CD4-positive, alpha-beta memory T cell (primary cell): ENCODE measurements at regions not wholly inside any gene's neighbourhood (a gene's known extent, or its start where the extent isn't known, plus 50 kb on each side); places are given as distances from the start of the nearest gene placed in this dataset.
A peak's percentile ranks its signal among the peaks of the same experiment; 100 is the strongest.

Source experiments
- CTCF ChIA-PET: fragments of 350-600 bp; sonication (Branson Sonifier 250); formaldehyde crosslinking; loops from one replicate; lab custom pipeline; 2021; ENCODE audit warnings: inconsistent platforms; ENCODE audit not compliant: partially characterized antibody; lab: Charles Lee
- POLR2A ChIA-PET: fragments of 350-600 bp; sonication (Branson Sonifier 250); formaldehyde crosslinking; loops from one replicate; lab custom pipeline; 2021; ENCODE audit not compliant: partially characterized antibody; lab: Charles Lee
- DNase-seq, 5 donors: peaks; one replicate each; pipeline versions ENCODE4 v3.0.0 to v3.0.0-alpha.2; 2020 to 2022; ENCODE audit warnings: mixed read lengths in 1 of 5
- H3K27ac ChIP-seq: one replicate; pipeline ENCODE4 v1.7.0; 2013; ENCODE audit warnings: low read depth, low read length
- H3K27me3 ChIP-seq: 2 replicates; pipeline ENCODE4 v1.7.0; 2013; ENCODE audit warnings: mild to moderate bottlenecking, low read length, moderate library complexity; ENCODE audit not compliant: insufficient read depth
- H3K36me3 ChIP-seq: 2 replicates; pipeline ENCODE4 v1.7.0; 2013; ENCODE audit warnings: mild to moderate bottlenecking, low read length, moderate library complexity; ENCODE audit not compliant: insufficient read depth
- H3K4me1 ChIP-seq: 2 replicates; pipeline ENCODE4 v1.7.0; 2013; ENCODE audit warnings: mild to moderate bottlenecking, low read length, moderate library complexity; ENCODE audit not compliant: insufficient read depth
- H3K4me3 ChIP-seq, 2 donors: one replicate each; pipeline ENCODE4 v1.7.0; 2013; ENCODE audit warnings: low read length in 2 of 2, mild to moderate bottlenecking in 1 of 2
- H3K9me3 ChIP-seq, 2 donors: one replicate each; pipeline ENCODE4 v1.7.0; 2013; ENCODE audit warnings: low read length in 2 of 2, control low read depth in 1 of 2; ENCODE audit not compliant: control insufficient read depth in 1 of 2
- H3K27ac Mint-ChIP-seq, 7 donors: one replicate each; pipeline ENCODE4 v1.8.0; 2020 to 2021; ENCODE audit warnings: mixed read lengths in 7 of 7, mild to moderate bottlenecking in 6 of 7, inconsistent platforms in 3 of 7, moderate library complexity in 3 of 7
- H3K27me3 Mint-ChIP-seq, 2 donors: one replicate each; pipeline ENCODE4 v1.8.0; 2020 to 2021; ENCODE audit warnings: mixed read lengths in 2 of 2
- H3K36me3 Mint-ChIP-seq, 2 donors: one replicate each; pipeline ENCODE4 v1.8.0; 2020 to 2021; ENCODE audit warnings: mixed read lengths in 2 of 2, inconsistent platforms in 1 of 2, mild to moderate bottlenecking in 1 of 2
- H3K4me1 Mint-ChIP-seq, 4 donors: one replicate each; pipeline ENCODE4 v1.8.0; 2020 to 2021; ENCODE audit warnings: mixed read lengths in 4 of 4, mild to moderate bottlenecking in 1 of 4
- H3K4me3 Mint-ChIP-seq, 8 donors: one replicate each; pipeline ENCODE4 v1.8.0; 2020 to 2021; ENCODE audit warnings: mixed read lengths in 8 of 8, mild to moderate bottlenecking in 7 of 8, moderate library complexity in 6 of 8, inconsistent platforms in 3 of 8
- H3K9me3 Mint-ChIP-seq, 8 donors: one replicate each; pipeline ENCODE4 v1.8.0; 2020 to 2021; ENCODE audit warnings: mixed read lengths in 8 of 8, mild to moderate bottlenecking in 5 of 8, inconsistent platforms in 3 of 8, moderate library complexity in 1 of 8
- intact Hi-C: fragments of 100-400 bp; cut with micrococcal nuclease; formaldehyde crosslinking; loops from one replicate; pipeline ENCODE4 v1.15.1; 2023

GRCh38 chr1:234879147-234880080 lies 249.2 kb downstream of the TOMM20 start:
- Mint-ChIP-seq H3K4me3 (no peak overlapping the region), H3K4me1 (peaks cover 9 to 16% (median 12%) of the 10 kb centered on the region in 4 donors), H3K27me3 (no peaks in the 10 kb centered on the region), H3K9me3 (peaks cover 0 to 3% (median 0%) of the 10 kb centered on the region in 8 donors), H3K27ac (no peak overlapping the region), H3K36me3 (no peaks in the 10 kb centered on the region)
- Histone ChIP-seq H3K4me1 (peaks cover 7% of the 10 kb centered on the region), H3K9me3 (no peaks in the 10 kb centered on the region), H3K27me3 (no peaks in the 10 kb centered on the region), H3K4me3 (no peak overlapping the region), H3K27ac (no peak overlapping the region), H3K36me3 (no peaks in the 10 kb centered on the region)
- no peak for DNase-seq
- ChIA-PET CTCF (interaction anchor here (1.7 kb wide), 1 partner anchor 33 kb away, joined by 4 read pairs; no protein-coding TSS in a partner anchor), POLR2A (no interaction called here)
- intact Hi-C loops: no loop called here

GRCh38 chr1:234878288-234878687 lies 250.3 kb downstream of the TOMM20 start:
- H3K36me3 Mint-ChIP-seq: no peaks in the 10 kb centered on the region
- Histone ChIP-seq H3K27ac (no peak overlapping the region), H3K27me3 (no peaks in the 10 kb centered on the region), H3K4me3 (no peak overlapping the region), H3K4me1 (peaks cover 7% of the 10 kb centered on the region), H3K36me3 (no peaks in the 10 kb centered on the region), H3K9me3 (no peaks in the 10 kb centered on the region)
- DNase-seq: no peak
- H3K9me3 Mint-ChIP-seq: peaks cover 0 to 2% (median 0%) of the 10 kb centered on the region in 8 donors
- POLR2A ChIA-PET: no interaction called here
- CTCF ChIA-PET: interaction anchor here (1.7 kb wide), 1 partner anchor 34 kb away, joined by 4 read pairs; no protein-coding TSS in a partner anchor
- H3K27me3 Mint-ChIP-seq: no peaks in the 10 kb centered on the region
- H3K4me1 Mint-ChIP-seq: peaks cover 9 to 16% (median 12%) of the 10 kb centered on the region in 4 donors
- no peak overlapping the region for H3K27ac Mint-ChIP-seq
- no peak overlapping the region for H3K4me3 Mint-ChIP-seq
- intact Hi-C loops: no loop called here

- H3K4me3 ChIP-seq: no peak overlapping the region
- H3K27me3 ChIP-seq: no peaks in the 10 kb centered on the region
- peaks cover 7% of the 10 kb centered on the region for H3K4me1 ChIP-seq
- intact Hi-C loops: loop anchor here (1.0 kb wide), 1 partner anchor 279 kb away; no protein-coding TSS in a partner anchor
- H3K27me3 Mint-ChIP-seq: no peaks in the 10 kb centered on the region
- H3K27ac Mint-ChIP-seq: no peak overlapping the region
- no peak overlapping the region for H3K4me3 Mint-ChIP-seq
- DNase-seq: no peak
- H3K9me3 ChIP-seq: no peaks in the 10 kb centered on the region
- ChIA-PET CTCF (interaction anchor here (1.7 kb wide), 1 partner anchor 34 kb away, joined by 4 read pairs; no protein-coding TSS in a partner anchor), POLR2A (no interaction called here)
- H3K36me3 ChIP-seq: no peaks in the 10 kb centered on the region
- H3K9me3 Mint-ChIP-seq: no peaks in the 10 kb centered on the region
- H3K27ac ChIP-seq: no peak overlapping the region
- no peaks in the 10 kb centered on the region for H3K36me3 Mint-ChIP-seq
- peaks cover 9 to 14% (median 12%) of the 10 kb centered on the region in 4 donors for H3K4me1 Mint-ChIP-seq
Observed at GRCh38 chr1:234877761-234878160, 250.9 kb downstream of the TOMM20 start.

GRCh38 chr1:234875953-234876855 lies 252.4 kb downstream of the TOMM20 start:
- H3K36me3 ChIP-seq: no peaks in the 10 kb centered on the region
- DNase-seq: no peak
- Mint-ChIP-seq H3K9me3 (no peaks in the 10 kb centered on the region), H3K4me1 (peaks cover 0 to 8% (median 4%) of the 10 kb centered on the region in 4 donors), H3K27me3 (no peaks in the 10 kb centered on the region), H3K4me3 (no peak overlapping the region), H3K27ac (peak overlapping the region in 1 of 7 donors; percentile 50), H3K36me3 (no peaks in the 10 kb centered on the region)
- no peaks in the 10 kb centered on the region for H3K9me3 ChIP-seq
- no peaks in the 10 kb centered on the region for H3K27me3 ChIP-seq
- ChIA-PET CTCF (interaction anchor here (1.0 kb wide), 1 partner anchor 279 kb away, joined by 3 read pairs; no protein-coding TSS in a partner anchor), POLR2A (no interaction called here)
- H3K4me3 ChIP-seq: no peak overlapping the region
- intact Hi-C loops: no loop called here
- H3K4me1 ChIP-seq: peaks cover 17% of the 10 kb centered on the region
- H3K27ac ChIP-seq: no peak overlapping the region

GRCh38 chr1:234875328-234875952 lies 253.2 kb downstream of the TOMM20 start:
- H3K27ac ChIP-seq: no peak overlapping the region

GRCh38 chr1:234874291-234875288 lies 254.0 kb downstream of the TOMM20 start:
- Histone ChIP-seq H3K27me3 (no peaks in the 10 kb centered on the region), H3K9me3 (no peaks in the 10 kb centered on the region), H3K4me3 (no peak overlapping the region), H3K4me1 (peaks cover 18% of the 10 kb centered on the region), H3K27ac (no peak overlapping the region), H3K36me3 (no peaks in the 10 kb centered on the region)
- no peaks in the 10 kb centered on the region for H3K27me3 Mint-ChIP-seq
- H3K9me3 Mint-ChIP-seq: no peaks in the 10 kb centered on the region
- H3K4me3 Mint-ChIP-seq: no peak overlapping the region
- no peak for DNase-seq
- CTCF ChIA-PET: no interaction called here
- H3K27ac Mint-ChIP-seq: peak overlapping the region in 1 of 7 donors; percentile 43
- peaks cover 0 to 8% (median 3%) of the 10 kb centered on the region in 4 donors for H3K4me1 Mint-ChIP-seq
- POLR2A ChIA-PET: no interaction called here
- no peaks in the 10 kb centered on the region for H3K36me3 Mint-ChIP-seq
- intact Hi-C loops: no loop called here

More at GRCh38 chr1:234875328-234875952, 253.2 kb downstream of the TOMM20 start:
- Mint-ChIP-seq H3K4me3 (no peak overlapping the region), H3K9me3 (no peaks in the 10 kb centered on the region), H3K27me3 (no peaks in the 10 kb centered on the region), H3K4me1 (peaks cover 0 to 8% (median 4%) of the 10 kb centered on the region in 4 donors), H3K27ac (peak overlapping the region in 2 of 7 donors; percentile 17 to 28), H3K36me3 (no peaks in the 10 kb centered on the region)
- Histone ChIP-seq H3K4me1 (peaks cover 18% of the 10 kb centered on the region), H3K4me3 (no peak overlapping the region), H3K9me3 (no peaks in the 10 kb centered on the region), H3K36me3 (no peaks in the 10 kb centered on the region), H3K27me3 (no peaks in the 10 kb centered on the region)
- CTCF ChIA-PET: no interaction called here
- DNase-seq: no peak
- intact Hi-C loops: no loop called here
- POLR2A ChIA-PET: no interaction called here
